OCI-LY1 (cell line): ENCODE measurements at regions not wholly inside any gene's neighbourhood (a gene's known extent, or its start where the extent isn't known, plus 50 kb on each side); places are given as distances from the start of the nearest gene placed in this dataset.

Experiments
- H2AFZ ChIP-seq: fragments of 200-600 bp; sonication (generic), shearing (Covaris generic); 2 replicates; pipeline ENCODE4 v1.6.0; 2014; ENCODE audit warnings: antibody characterized with exemption, mild to moderate bottlenecking, low read length
- H3F3A ChIP-seq: fragments of 200-600 bp; sonication (generic), shearing (Covaris generic); 2 replicates; pipeline ENCODE4 v1.6.0; 2014; ENCODE audit warnings: mild to moderate bottlenecking, antibody characterized with exemption, low read length, moderate library complexity; ENCODE audit not compliant: insufficient read depth
- H3K27ac ChIP-seq: fragments of 200-600 bp; sonication (generic); 2 replicates; pipeline ENCODE4 v1.5.1; 2014; ENCODE audit warnings: low read length, mixed run types, mild to moderate bottlenecking, low read depth; ENCODE audit not compliant: poor library complexity, severe bottlenecking
- H3K27me3 ChIP-seq: fragments of 200-600 bp; sonication (generic); 2 replicates; pipeline ENCODE4 v1.6.0; 2014; ENCODE audit warnings: antibody characterized with exemption, mild to moderate bottlenecking, low read length, moderate library complexity; ENCODE audit not compliant: insufficient read depth
- H3K36me3 ChIP-seq: fragments of 200-600 bp; sonication (generic); 2 replicates; pipeline ENCODE4 v1.6.1; 2014; ENCODE audit warnings: mild to moderate bottlenecking, antibody characterized with exemption, low read length, moderate library complexity, mixed read lengths; ENCODE audit not compliant: insufficient read depth
- H3K4me1 ChIP-seq: fragments of 200-600 bp; sonication (generic); 2 replicates; pipeline ENCODE4 v1.5.1; 2014; ENCODE audit warnings: mild to moderate bottlenecking, low read length, moderate library complexity; ENCODE audit not compliant: insufficient read depth, severe bottlenecking
- H3K4me2 ChIP-seq: fragments of 200-600 bp; sonication (generic), shearing (Covaris generic); 2 replicates; pipeline ENCODE4 v1.6.1; 2014; ENCODE audit warnings: low read length
- H3K4me3 ChIP-seq: fragments of 200-600 bp; sonication (generic); 2 replicates; pipeline ENCODE4 v1.5.1; 2014; ENCODE audit warnings: low read length, low read depth, mild to moderate bottlenecking, mixed read lengths; ENCODE audit not compliant: poor library complexity, severe bottlenecking
- H3K79me2 ChIP-seq: fragments of 200-600 bp; shearing (Covaris generic); 2 replicates; pipeline ENCODE4 v1.6.1; 2016; ENCODE audit warnings: mixed run types, low read length, mixed read lengths; ENCODE audit not compliant: insufficient read depth
- H3K9ac ChIP-seq: fragments of 200-600 bp; sonication (generic), shearing (Covaris generic); 2 replicates; pipeline ENCODE4 v1.6.1; 2014; ENCODE audit warnings: mild to moderate bottlenecking, low read length, mixed read lengths
- H3K9me2 ChIP-seq: fragments of 200-600 bp; sonication (generic), shearing (Covaris generic); 2 replicates; pipeline ENCODE4 v1.6.1; 2014; ENCODE audit warnings: low read depth, mild to moderate bottlenecking, low read length, mixed read lengths
- H3K9me3 ChIP-seq: fragments of 200-600 bp; shearing (Covaris generic); 2 replicates; pipeline ENCODE4 v1.6.1; 2014; ENCODE audit warnings: low read length, mixed read lengths
- H4K20me1 ChIP-seq: fragments of 200-600 bp; sonication (generic), shearing (Covaris generic); 2 replicates; pipeline ENCODE4 v1.6.0; 2016; ENCODE audit warnings: mild to moderate bottlenecking, low read length; ENCODE audit not compliant: insufficient read depth
- CTCF ChIP-seq: fragments of 200-600 bp; sonication (generic), shearing (Covaris generic); IDR thresholded peaks from 2 replicates; pipeline ENCODE4 v1.5.1; 2017; ENCODE audit warnings: mild to moderate bottlenecking, antibody characterized with exemption, low read length, moderate library complexity, mixed read lengths
- EZH2 ChIP-seq: fragments of 200-600 bp; sonication (generic), shearing (Covaris generic); IDR thresholded peaks from 2 replicates; pipeline ENCODE4 v1.8.0; 2017; ENCODE audit warnings: borderline replicate concordance, mixed run types, mild to moderate bottlenecking, antibody characterized with exemption, low read length, moderate library complexity, mixed read lengths

- no peaks in the 10 kb centered on the region for H3K9me3 ChIP-seq
- no peak overlapping the region for H3K4me2 ChIP-seq
- peaks cover 15% of the 10 kb centered on the region for H3K4me1 ChIP-seq
- H3K36me3 ChIP-seq = no peaks in the 10 kb centered on the region
- no peaks in the 10 kb centered on the region for H4K20me1 ChIP-seq
- TF ChIP-seq CTCF (no peak), EZH2 (no peak)
- no peak overlapping the region for H3K27ac ChIP-seq
- H3K27me3 ChIP-seq = no peaks in the 10 kb centered on the region
- H3F3A ChIP-seq = no peaks in the 10 kb centered on the region
- H3K9me2 ChIP-seq = no peaks in the 10 kb centered on the region
- H3K79me2 ChIP-seq = no peaks in the 10 kb centered on the region
- H3K4me3 ChIP-seq = no peak overlapping the region
- H3K9ac ChIP-seq = no peak overlapping the region
- no peak overlapping the region for H2AFZ ChIP-seq
These were observed 704.0 kb downstream of the RNF144A start for GRCh38 chr2:7621018-7621814.

- Histone ChIP-seq H2AFZ (peak overlapping the region; percentile 64; the same call in 1 of the 2 replicates), H3K79me2 (no peaks in the 10 kb centered on the region), H3K9me3 (no peaks in the 10 kb centered on the region), H4K20me1 (no peaks in the 10 kb centered on the region), H3K27ac (peak overlapping the region; percentile 27), H3K9me2 (no peaks in the 10 kb centered on the region), H3K9ac (no peak overlapping the region), H3K4me3 (no peak overlapping the region), H3K36me3 (no peaks in the 10 kb centered on the region), H3K4me2 (peak overlapping the region; percentile 28), H3F3A (no peaks in the 10 kb centered on the region), H3K4me1 (peaks cover 18% of the 10 kb centered on the region), H3K27me3 (no peaks in the 10 kb centered on the region)
- no peak for TF ChIP-seq EZH2
- no peak for TF ChIP-seq CTCF
These were observed 708.4 kb downstream of the RNF144A start for GRCh38 chr2:7625392-7626138.

- H3K27ac ChIP-seq = peak overlapping the region; percentile 27
- H3K4me3 ChIP-seq = no peak overlapping the region
- no peaks in the 10 kb centered on the region for H3K9me3 ChIP-seq
- no peaks in the 10 kb centered on the region for H3K36me3 ChIP-seq
- no peaks in the 10 kb centered on the region for H3K79me2 ChIP-seq
- TF ChIP-seq EZH2 (no peak), CTCF (no peak)
- no peaks in the 10 kb centered on the region for H3F3A ChIP-seq
- no peaks in the 10 kb centered on the region for H3K27me3 ChIP-seq
- H4K20me1 ChIP-seq = no peaks in the 10 kb centered on the region
- no peak overlapping the region for H3K9ac ChIP-seq
- no peaks in the 10 kb centered on the region for H3K9me2 ChIP-seq
- peak overlapping the region; percentile 28; the same call in 1 of the 2 replicates for H3K4me2 ChIP-seq
- peaks cover 18% of the 10 kb centered on the region for H3K4me1 ChIP-seq
- no peak overlapping the region for H2AFZ ChIP-seq
These were observed 708.9 kb downstream of the RNF144A start for GRCh38 chr2:7626139-7626537.
